ENCODE measurements at regions not wholly inside any gene's neighbourhood (a gene's known extent, or its start where the extent isn't known, plus 50 kb on each side); places are given as distances from the start of the nearest gene placed in this dataset.
"Not testable (repeated sequence)": the region's sequence is repeated elsewhere in the genome, so short reads cannot be mapped to it uniquely, and the experiment has no call there.

DNA sequence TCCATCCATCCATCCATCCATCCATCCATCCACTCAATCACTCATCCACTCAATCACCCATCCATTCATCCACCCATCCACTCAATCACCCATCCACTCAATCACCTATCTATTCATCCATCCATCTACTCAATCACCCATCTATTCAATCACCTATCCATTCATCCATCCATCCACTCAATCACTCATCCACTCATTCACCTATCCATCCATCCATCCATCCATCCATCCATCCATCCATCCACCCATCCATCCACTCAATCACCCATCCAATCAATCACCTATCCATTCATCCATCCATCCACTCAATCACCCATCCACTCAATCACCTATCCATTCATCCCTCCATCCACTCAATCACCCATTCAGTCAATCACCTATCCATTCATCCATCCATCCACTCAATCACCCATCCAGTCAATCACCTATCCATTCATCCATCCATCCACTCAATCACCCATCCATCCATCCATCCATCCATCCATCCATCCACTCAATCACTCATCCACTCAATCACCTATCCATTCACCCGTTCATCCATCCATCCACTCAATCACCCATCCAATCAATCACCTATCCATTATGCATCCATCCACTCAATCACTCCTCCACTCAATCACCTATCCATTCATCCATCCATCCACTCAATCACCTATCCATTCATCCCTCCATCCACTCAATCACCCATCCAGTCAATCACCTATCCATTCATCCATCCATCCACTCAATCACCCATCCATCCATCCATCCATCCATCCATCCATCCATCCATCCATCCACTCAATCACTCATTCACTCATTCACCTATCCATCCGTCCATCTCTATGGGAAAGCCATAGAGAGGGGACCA lies 114.7 kb upstream of the ZBTB40 start:
- H3K4me3 ChIP-seq; H3K4me1 ChIP-seq (replicated peaks; ENCODE audit: insufficient read depth); H4K20me1 ChIP-seq (ENCODE audit: insufficient read depth); H3K9me3 ChIP-seq (ENCODE audit: insufficient read depth, low read depth); BruUV-seq (replicated peaks); H2AFZ ChIP-seq; intact Hi-C loops (cut with micrococcal nuclease; ENCODE audit: unreplicated experiment); H3F3A ChIP-seq (ENCODE audit: insufficient read depth, low read depth); POLR2A ChIA-PET (ENCODE audit: unreplicated experiment); DNase-seq; H3K27me3 ChIP-seq (ENCODE audit: insufficient read depth, low read depth); CTCF ChIA-PET; H3K9me2 ChIP-seq (ENCODE audit: insufficient read depth); H3K27ac ChIP-seq; H3K4me2 ChIP-seq; H3K36me3 ChIP-seq (ENCODE audit: low read depth); H3K79me2 ChIP-seq (ENCODE audit: low read depth): not testable (repeated sequence)

- intact Hi-C loops (cut with micrococcal nuclease; ENCODE audit: unreplicated experiment), result no loop called here
- no peak for DNase-seq
- Histone ChIP-seq H3F3A (ENCODE audit: insufficient read depth, low read depth) (no peaks in the 10 kb centered on the region), H3K4me1 (replicated peaks; ENCODE audit: insufficient read depth) (peaks cover 3% of the 10 kb centered on the region; the same call in 1 of the 2 replicates), H3K9me3 (ENCODE audit: insufficient read depth, low read depth) (no peaks in the 10 kb centered on the region), H3K36me3 (ENCODE audit: low read depth) (no peaks in the 10 kb centered on the region), H3K27ac (no peak overlapping the region), H3K9me2 (ENCODE audit: insufficient read depth) (no peaks in the 10 kb centered on the region), H3K4me2 (no peak overlapping the region), H3K4me3 (no peak overlapping the region), H3K79me2 (ENCODE audit: low read depth) (no peaks in the 10 kb centered on the region), H2AFZ (no peak overlapping the region), H3K27me3 (ENCODE audit: insufficient read depth, low read depth) (no peaks in the 10 kb centered on the region), H4K20me1 (ENCODE audit: insufficient read depth) (no peaks in the 10 kb centered on the region)
- POLR2A ChIA-PET (ENCODE audit: unreplicated experiment), result no interaction called here
- TF ChIP-seq EZH2 (IDR thresholded peaks at IDR 0.05; ENCODE audit: low read depth), result no peak
- TF ChIP-seq, protein P1, sequence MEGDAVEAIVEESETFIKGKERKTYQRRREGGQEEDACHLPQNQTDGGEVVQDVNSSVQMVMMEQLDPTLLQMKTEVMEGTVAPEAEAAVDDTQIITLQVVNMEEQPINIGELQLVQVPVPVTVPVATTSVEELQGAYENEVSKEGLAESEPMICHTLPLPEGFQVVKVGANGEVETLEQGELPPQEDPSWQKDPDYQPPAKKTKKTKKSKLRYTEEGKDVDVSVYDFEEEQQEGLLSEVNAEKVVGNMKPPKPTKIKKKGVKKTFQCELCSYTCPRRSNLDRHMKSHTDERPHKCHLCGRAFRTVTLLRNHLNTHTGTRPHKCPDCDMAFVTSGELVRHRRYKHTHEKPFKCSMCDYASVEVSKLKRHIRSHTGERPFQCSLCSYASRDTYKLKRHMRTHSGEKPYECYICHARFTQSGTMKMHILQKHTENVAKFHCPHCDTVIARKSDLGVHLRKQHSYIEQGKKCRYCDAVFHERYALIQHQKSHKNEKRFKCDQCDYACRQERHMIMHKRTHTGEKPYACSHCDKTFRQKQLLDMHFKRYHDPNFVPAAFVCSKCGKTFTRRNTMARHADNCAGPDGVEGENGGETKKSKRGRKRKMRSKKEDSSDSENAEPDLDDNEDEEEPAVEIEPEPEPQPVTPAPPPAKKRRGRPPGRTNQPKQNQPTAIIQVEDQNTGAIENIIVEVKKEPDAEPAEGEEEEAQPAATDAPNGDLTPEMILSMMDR (conservative IDR thresholded peaks at IDR 0.05), result no peak
- CTCF ChIA-PET, result no interaction called here
- no TSS peak for BruUV-seq (replicated peaks)
Measured at GRCh38 chr1:22338071-22338765, 113.4 kb upstream of the ZBTB40 start.

GRCh38 chr1:22339237-22339636 lies 112.4 kb upstream of the ZBTB40 start:
- no peak for TF ChIP-seq EZH2 (IDR thresholded peaks at IDR 0.05; ENCODE audit: low read depth)
- H4K20me1 ChIP-seq (ENCODE audit: insufficient read depth), result no peaks in the 10 kb centered on the region
- no peaks in the 10 kb centered on the region for H3K4me1 ChIP-seq (replicated peaks; ENCODE audit: insufficient read depth)
- ChIA-PET CTCF (no interaction called here), POLR2A (ENCODE audit: unreplicated experiment) (no interaction called here)
- H3K79me2 ChIP-seq (ENCODE audit: low read depth), result no peaks in the 10 kb centered on the region
- no peaks in the 10 kb centered on the region for H3K9me2 ChIP-seq (ENCODE audit: insufficient read depth)
- no peak overlapping the region for H3K27ac ChIP-seq
- H3K4me2 ChIP-seq, result no peak overlapping the region
- intact Hi-C loops (cut with micrococcal nuclease; ENCODE audit: unreplicated experiment), result no loop called here
- no peaks in the 10 kb centered on the region for H3K36me3 ChIP-seq (ENCODE audit: low read depth)
- H3F3A ChIP-seq (ENCODE audit: insufficient read depth, low read depth), result no peaks in the 10 kb centered on the region
- BruUV-seq (replicated peaks), result no TSS peak
- no peak overlapping the region for H2AFZ ChIP-seq
- H3K4me3 ChIP-seq, result no peak overlapping the region
- no peaks in the 10 kb centered on the region for H3K27me3 ChIP-seq (ENCODE audit: insufficient read depth, low read depth)
- DNase-seq, result no peak
- no peaks in the 10 kb centered on the region for H3K9me3 ChIP-seq (ENCODE audit: insufficient read depth, low read depth)

- intact Hi-C loops (cut with micrococcal nuclease; ENCODE audit: unreplicated experiment), result no loop called here
- H3K36me3 ChIP-seq (ENCODE audit: low read depth), result no peaks in the 10 kb centered on the region
- H4K20me1 ChIP-seq (ENCODE audit: insufficient read depth), result no peaks in the 10 kb centered on the region
- no peaks in the 10 kb centered on the region for H3K27me3 ChIP-seq (ENCODE audit: insufficient read depth, low read depth)
- ChIA-PET CTCF (no interaction called here), POLR2A (ENCODE audit: unreplicated experiment) (interaction anchor here (0.7 kb wide), 1 partner anchor 49 kb away, joined by 5 read pairs; no protein-coding TSS in a partner anchor)
- H3K79me2 ChIP-seq (ENCODE audit: low read depth), result no peaks in the 10 kb centered on the region
- H3K9me3 ChIP-seq (ENCODE audit: insufficient read depth, low read depth), result no peaks in the 10 kb centered on the region
- DNase-seq, result no peak
- H3K27ac ChIP-seq, result no peak overlapping the region
- H3K4me2 ChIP-seq, result no peak overlapping the region
- H3K4me1 ChIP-seq (replicated peaks; ENCODE audit: insufficient read depth), result no peaks in the 10 kb centered on the region
- H3K9me2 ChIP-seq (ENCODE audit: insufficient read depth), result no peaks in the 10 kb centered on the region
- no peaks in the 10 kb centered on the region for H3F3A ChIP-seq (ENCODE audit: insufficient read depth, low read depth)
- no peak for TF ChIP-seq EZH2 (IDR thresholded peaks at IDR 0.05; ENCODE audit: low read depth)
- TF ChIP-seq, protein P1 (conservative IDR thresholded peaks at IDR 0.05), result no peak
- no peak overlapping the region for H3K4me3 ChIP-seq
- no peak overlapping the region for H2AFZ ChIP-seq
- no TSS peak for BruUV-seq (replicated peaks)
Measured at GRCh38 chr1:22340066-22340465, 111.6 kb upstream of the ZBTB40 start.

All from PC-9 (cell line).